HG03280 (cell line): ENCODE measurements at regions not wholly inside any gene's neighbourhood (a gene's known extent, or its start where the extent isn't known, plus 50 kb on each side); places are given as distances from the start of the nearest gene placed in this dataset.
"Not testable (repeated sequence)": the region's sequence is repeated elsewhere in the genome, so short reads cannot be mapped to it uniquely, and the experiment has no call there.

Experiments used
- ATAC-seq: cut with Tn5 transposase; IDR thresholded peaks from one replicate; pipeline ENCODE4 v1.9.1; 2021; ENCODE audit warnings: mild to moderate bottlenecking, moderate library complexity; ENCODE audit not compliant: unreplicated experiment

- ATAC-seq = no peak
These were observed 120.5 kb upstream of the RUNX1 start for GRCh38 chr21:35169574-35169973.

- no peak for ATAC-seq
These were observed 119.6 kb upstream of the RUNX1 start for GRCh38 chr21:35168735-35169134.

GRCh38 chr21:35164971-35165483, 115.9 kb upstream of the RUNX1 start:
- ATAC-seq = no peak

GRCh38 chr21:35164380-35164779, 115.3 kb upstream of the RUNX1 start:
- ATAC-seq = no peak

GRCh38 chr21:35163411-35163810, 114.3 kb upstream of the RUNX1 start:
- ATAC-seq = no peak

GRCh38 chr21:35162831-35163230, 113.7 kb upstream of the RUNX1 start:
- no peak for ATAC-seq

GRCh38 chr21:35159881-35160280, 110.8 kb upstream of the RUNX1 start:
- ATAC-seq = no peak

GRCh38 chr21:35157374-35157773, 108.3 kb upstream of the RUNX1 start:
- ATAC-seq = not testable (repeated sequence)

GRCh38 chr21:35156293-35157278, 107.5 kb upstream of the RUNX1 start:
- no peak for ATAC-seq

- no peak for ATAC-seq
These were observed 105.7 kb upstream of the RUNX1 start for GRCh38 chr21:35154788-35155187.

- ATAC-seq = no peak
These were observed 104.6 kb upstream of the RUNX1 start for GRCh38 chr21:35153671-35154070.

- ATAC-seq = no peak
These were observed 101.6 kb upstream of the RUNX1 start for GRCh38 chr21:35150562-35151226.

GRCh38 chr21:35149698-35150097, 100.6 kb upstream of the RUNX1 start:
- no peak for ATAC-seq

GRCh38 chr21:35147439-35147838, 98.3 kb upstream of the RUNX1 start:
- ATAC-seq = no peak

GRCh38 chr21:35145626-35146233, 96.6 kb upstream of the RUNX1 start:
- ATAC-seq = no peak

- ATAC-seq = no peak
These were observed 95.9 kb upstream of the RUNX1 start for GRCh38 chr21:35144978-35145377.

GRCh38 chr21:35142036-35142815, 93.1 kb upstream of the RUNX1 start:
- no peak for ATAC-seq

GRCh38 chr21:35139382-35139715, 90.2 kb upstream of the RUNX1 start:
- no peak for ATAC-seq

- ATAC-seq = no peak
These were observed 89.7 kb upstream of the RUNX1 start for GRCh38 chr21:35138665-35139381.

GRCh38 chr21:35136586-35137219, 87.6 kb upstream of the RUNX1 start:
- no peak for ATAC-seq
